ENCODE measurements at regions not wholly inside any gene's neighbourhood (a gene's known extent, or its start where the extent isn't known, plus 50 kb on each side); places are given as distances from the start of the nearest gene placed in this dataset.

GRCh38 chr2:753123-753522 lies 75.9 kb upstream of the TMEM18 start:
- TF ChIP-seq CTCF (IDR thresholded peaks at IDR 0.05) (no peak), POLR2A (IDR thresholded peaks at IDR 0.05) (no peak)
